ENCODE measurements at regions not wholly inside any gene's neighbourhood (a gene's known extent, or its start where the extent isn't known, plus 50 kb on each side); places are given as distances from the start of the nearest gene placed in this dataset.

DNA sequence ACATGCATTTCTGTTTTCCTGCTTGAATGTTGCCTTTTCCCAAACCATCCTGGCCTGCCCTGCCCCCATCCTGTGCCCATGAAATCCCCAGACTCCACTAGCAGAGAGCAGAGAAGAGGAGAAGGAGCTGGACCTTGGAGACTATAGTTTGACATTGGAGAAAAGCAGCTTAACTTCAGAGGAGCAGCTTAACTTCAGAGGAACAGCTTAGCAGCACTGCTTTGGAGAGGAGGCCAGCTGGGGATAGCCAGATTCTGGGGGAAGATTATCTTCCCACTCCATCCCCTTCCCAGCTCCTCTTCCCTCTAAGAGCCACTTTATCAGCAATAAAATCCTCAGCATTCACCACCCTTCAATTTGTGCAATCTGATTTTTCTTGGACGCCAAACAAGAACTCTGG is 443.0 kb downstream of the PCDH10 start:
- TF ChIP-seq, protein P1, sequence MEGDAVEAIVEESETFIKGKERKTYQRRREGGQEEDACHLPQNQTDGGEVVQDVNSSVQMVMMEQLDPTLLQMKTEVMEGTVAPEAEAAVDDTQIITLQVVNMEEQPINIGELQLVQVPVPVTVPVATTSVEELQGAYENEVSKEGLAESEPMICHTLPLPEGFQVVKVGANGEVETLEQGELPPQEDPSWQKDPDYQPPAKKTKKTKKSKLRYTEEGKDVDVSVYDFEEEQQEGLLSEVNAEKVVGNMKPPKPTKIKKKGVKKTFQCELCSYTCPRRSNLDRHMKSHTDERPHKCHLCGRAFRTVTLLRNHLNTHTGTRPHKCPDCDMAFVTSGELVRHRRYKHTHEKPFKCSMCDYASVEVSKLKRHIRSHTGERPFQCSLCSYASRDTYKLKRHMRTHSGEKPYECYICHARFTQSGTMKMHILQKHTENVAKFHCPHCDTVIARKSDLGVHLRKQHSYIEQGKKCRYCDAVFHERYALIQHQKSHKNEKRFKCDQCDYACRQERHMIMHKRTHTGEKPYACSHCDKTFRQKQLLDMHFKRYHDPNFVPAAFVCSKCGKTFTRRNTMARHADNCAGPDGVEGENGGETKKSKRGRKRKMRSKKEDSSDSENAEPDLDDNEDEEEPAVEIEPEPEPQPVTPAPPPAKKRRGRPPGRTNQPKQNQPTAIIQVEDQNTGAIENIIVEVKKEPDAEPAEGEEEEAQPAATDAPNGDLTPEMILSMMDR (IDR thresholded peaks at IDR 0.05; ENCODE audit: poor library complexity, severe bottlenecking): no peak
- no peak for TF ChIP-seq POLR2AphosphoS5 (IDR thresholded peaks at IDR 0.05)

Measured in neural cell (in vitro differentiated cells).